Pancreas (tissue), 10 donors: ENCODE measurements at regions not wholly inside any gene's neighbourhood (a gene's known extent, or its start where the extent isn't known, plus 50 kb on each side); places are given as distances from the start of the nearest gene placed in this dataset.

Source experiments
- ATAC-seq, 4 donors: fragments of 200-7000 bp; cut with Tn5 transposase; one replicate each; pipeline versions ENCODE4 v1.8.0 to v1.9.1; 2020; ENCODE audit warnings: mild to moderate bottlenecking in 4 of 4, moderate library complexity in 4 of 4
- DNase-seq, 6 donors: peaks; one replicate each; pipeline ENCODE4 v3.0.0-alpha.2; 2020
- FAIRE-seq: peaks from 2 replicates; lab custom pipeline; 2012; peaks lifted over from hg19 to GRCh38; lab: Jason Lieb, UNC
- H3K27ac ChIP-seq, 4 donors: fragments of 200-600 bp; sonication (generic); 1 replicate in 3 of 4; 2 replicates in 1 of 4; pipeline versions ENCODE4 v1.5.0 to v1.8.0; 2020
- H3K27me3 ChIP-seq, 4 donors: fragments of 200-600 bp; one replicate each; pipeline ENCODE4 v1.8.0; 2021
- H3K36me3 ChIP-seq, 3 donors: fragments of 200-600 bp; sonication (generic) in 1 of 3; one replicate each; pipeline versions ENCODE4 v1.5.0 to v1.8.0; 2020 to 2021
- H3K4me1 ChIP-seq, 3 donors: fragments of 200-600 bp; one replicate each; pipeline ENCODE4 v1.8.0; 2021
- H3K4me3 ChIP-seq, 4 donors: fragments of 200-600 bp; sonication (generic) in 2 of 4; one replicate each; pipeline versions ENCODE4 v1.5.0 to v1.8.0; 2020 to 2021
- H3K9me3 ChIP-seq, 4 donors: fragments of 200-600 bp; one replicate each; pipeline ENCODE4 v1.8.0; 2021
- CTCF ChIP-seq, 4 donors: fragments of 200-600 bp; sonication (generic) in 3 of 4; IDR thresholded peaks; one replicate each; pipeline versions ENCODE4 v1.5.0 to v1.8.0; 2021; ENCODE audit warnings: antibody characterized with exemption in 4 of 4
- WGBS, 2 donors: extraction: QIAGEN DNeasy Blood & Tissue Kit; methylation state at CpG; one replicate each; pipeline ENCODE4 v1.1.7; 2013; 5-methylcytosine and 5-hydroxymethylcytosine counted together
- intact Hi-C, 3 donors: fragments of 100-400 bp; cut with DNase I; formaldehyde crosslinking; loops; one replicate each; pipeline versions ENCODE4 v1.11.1 to v1.14.2; 2022
- donor health status: healthy with polysubstance abuse.
- donor health status: DM: no; HTN: no; CAD: no; lungs with moderate emphysema.
- donor health status: DM: no; HTN: no; CAD: no.
- donor health status: control.
- donor health status: control.
- donor health status: Bipolar disorder and iron deficiency.
- donor health status: DM: yes; HTN: yes; CAD: no.
- donor health status: DM: no; HTN: no; CAD: no.
- donor health status: DM: no; HTN: no; CAD: no.
- donor health status: DM: yes; HTN: yes; CAD: no.

DNA sequence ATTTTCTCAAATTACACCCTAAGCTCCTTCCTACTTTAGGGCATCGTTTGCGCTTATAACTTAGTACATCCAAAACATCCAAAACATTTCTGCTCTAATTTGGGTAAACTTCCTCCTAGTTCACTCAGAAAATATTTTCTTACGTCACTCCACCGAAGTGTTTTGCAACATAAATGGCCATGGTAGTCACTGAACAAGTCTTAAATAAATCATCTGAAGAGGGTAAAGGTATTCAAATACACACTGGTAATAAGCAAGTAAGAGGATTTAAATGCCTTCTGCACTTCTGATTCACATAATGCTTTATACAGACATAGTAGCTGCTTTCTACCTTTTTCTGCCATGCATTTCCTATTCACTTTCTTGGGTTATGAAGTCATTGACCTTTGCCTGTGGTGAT, 991.9 kb downstream of the NLGN4X start:
- TF ChIP-seq CTCF (IDR thresholded peaks at IDR 0.05), result no peak
- FAIRE-seq (no peak), ATAC-seq (no peak), DNase-seq (no peak)
- Histone ChIP-seq H3K4me3 (no peak overlapping the region), H3K36me3 (no peaks in the 10 kb centered on the region), H3K27ac (no peak overlapping the region), H3K9me3 (no peaks in the 10 kb centered on the region), H3K27me3 (no peaks in the 10 kb centered on the region), H3K4me1 (no peaks in the 10 kb centered on the region)
- 73 to 78% methylated on average over 4 of the region's 4 CpGs for WGBS, 2 donors
- intact Hi-C loops, result no loop called here

GRCh38 chrX:5236096-5236495, 992.6 kb downstream of the NLGN4X start:
- Histone ChIP-seq H3K9me3 (no peaks in the 10 kb centered on the region), H3K4me3 (no peak overlapping the region), H3K27ac (no peak overlapping the region), H3K4me1 (no peaks in the 10 kb centered on the region), H3K36me3 (no peaks in the 10 kb centered on the region), H3K27me3 (no peaks in the 10 kb centered on the region)
- TF ChIP-seq CTCF (IDR thresholded peaks at IDR 0.05), result no peak
- FAIRE-seq (no peak), ATAC-seq (no peak), DNase-seq (no peak)
- intact Hi-C loops, result no loop called here
- 37 to 49% methylated on average over 8 of the region's 8 CpGs for WGBS, 2 donors

GRCh38 chrX:5233830-5234229, 994.8 kb downstream of the NLGN4X start:
- no peaks in the 10 kb centered on the region for H3K36me3 ChIP-seq
- ATAC-seq, result no peak
- no peak for FAIRE-seq
- intact Hi-C loops, result no loop called here
- no peaks in the 10 kb centered on the region for H3K27me3 ChIP-seq
- H3K27ac ChIP-seq, result no peak overlapping the region
- no peak for DNase-seq
- no peaks in the 10 kb centered on the region for H3K9me3 ChIP-seq
- TF ChIP-seq CTCF (IDR thresholded peaks at IDR 0.05), result no peak
- H3K4me3 ChIP-seq, result no peak overlapping the region
- no peaks in the 10 kb centered on the region for H3K4me1 ChIP-seq
- 60 to 71% methylated on average over 3 of the region's 3 CpGs for WGBS, 2 donors

DNA sequence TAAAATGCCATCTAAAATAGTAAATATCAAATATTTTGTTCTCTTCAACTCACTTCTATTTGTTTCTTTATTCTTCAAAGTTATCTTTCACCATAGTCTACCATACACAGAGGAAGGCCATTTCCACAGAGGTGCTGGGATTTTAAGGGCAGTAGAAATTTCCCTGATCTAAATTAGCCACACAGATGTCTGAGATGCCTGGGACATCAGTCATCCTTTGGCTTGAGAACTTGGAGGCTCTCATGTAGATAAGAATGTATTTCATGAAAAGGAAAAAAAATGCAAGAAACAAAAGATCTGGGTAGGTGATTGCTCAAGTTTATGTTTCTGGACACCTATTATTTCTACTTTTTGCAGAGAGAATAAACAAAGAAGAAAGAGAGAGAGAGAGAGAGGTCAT, 1008.2 kb downstream of the NLGN4X start:
- intact Hi-C loops, result no loop called here
- TF ChIP-seq CTCF (IDR thresholded peaks at IDR 0.05), result no peak
- no peaks in the 10 kb centered on the region for H3K4me1 ChIP-seq
- no peaks in the 10 kb centered on the region for H3K36me3 ChIP-seq
- FAIRE-seq, result peak; percentile 17
- H3K4me3 ChIP-seq, result no peak overlapping the region
- no peak overlapping the region for H3K27ac ChIP-seq
- no peak for ATAC-seq
- no peaks in the 10 kb centered on the region for H3K27me3 ChIP-seq
- H3K9me3 ChIP-seq, result no peaks in the 10 kb centered on the region
- DNase-seq, result no peak

DNA sequence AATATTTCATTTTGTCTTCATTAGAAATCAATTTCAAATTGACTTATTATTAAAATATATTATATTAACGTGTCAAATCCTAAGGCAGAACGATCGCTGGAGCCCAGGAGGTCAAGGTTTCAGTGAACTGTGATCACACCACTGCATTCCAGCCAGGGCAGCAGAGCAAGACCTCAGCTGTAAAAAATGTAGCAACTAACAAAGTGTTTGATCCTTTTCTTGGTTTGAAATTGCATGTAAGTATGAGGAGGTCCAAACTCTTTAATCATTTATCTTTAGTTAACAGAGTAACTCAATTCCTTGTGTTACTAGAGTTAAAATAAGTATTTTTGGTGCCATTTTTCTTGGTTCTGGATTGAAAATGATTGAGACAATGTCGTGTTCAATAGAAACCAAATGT, 1033.9 kb downstream of the NLGN4X start:
- Histone ChIP-seq H3K4me3 (no peak overlapping the region), H3K36me3 (no peaks in the 10 kb centered on the region), H3K27ac (no peak overlapping the region), H3K9me3 (no peaks in the 10 kb centered on the region), H3K4me1 (no peaks in the 10 kb centered on the region), H3K27me3 (no peaks in the 10 kb centered on the region)
- FAIRE-seq, result no peak
- intact Hi-C loops, result no loop called here
- TF ChIP-seq CTCF (IDR thresholded peaks at IDR 0.05), result no peak
- DNase-seq, result no peak
- ATAC-seq, result no peak
- 10 to 20% methylated on average over 4 of the region's 4 CpGs for WGBS, 2 donors
